Mesenchymal stem cell (in vitro differentiated cells and primary cell): ENCODE measurements at regions not wholly inside any gene's neighbourhood (a gene's known extent, or its start where the extent isn't known, plus 50 kb on each side); places are given as distances from the start of the nearest gene placed in this dataset.

ENCODE experiments used
- DNase-seq: peaks from one replicate; pipeline ENCODE4 v3.0.0-alpha.2; 2013
- H2AFZ ChIP-seq: one replicate; pipeline ENCODE4 v1.6.1; 2013; ENCODE audit warnings: low read depth, mild to moderate bottlenecking, control low read depth, inconsistent platforms, low read length, moderate library complexity
- H2AK5ac ChIP-seq: 2 replicates; pipeline ENCODE4 v1.6.1; 2013; ENCODE audit warnings: low read length, moderate library complexity, mild to moderate bottlenecking, inconsistent platforms; ENCODE audit not compliant: severe bottlenecking
- H2BK120ac ChIP-seq: one replicate; pipeline ENCODE4 v1.6.1; 2013; ENCODE audit warnings: low read depth, mild to moderate bottlenecking, inconsistent platforms, low read length, moderate library complexity
- H2BK12ac ChIP-seq, 2 experiments: one replicate each; pipeline ENCODE4 v1.6.1; 2013; ENCODE audit warnings: inconsistent platforms in 2 of 2, low read length in 2 of 2, mild to moderate bottlenecking in 2 of 2, moderate library complexity in 2 of 2, control low read depth in 1 of 2
- H2BK15ac ChIP-seq: one replicate; pipeline ENCODE4 v1.6.1; 2013; ENCODE audit warnings: mild to moderate bottlenecking, low read depth, inconsistent platforms; ENCODE audit not compliant: poor library complexity, severe bottlenecking
- H2BK5ac ChIP-seq: 2 replicates; pipeline ENCODE4 v1.6.1; 2013; ENCODE audit warnings: low read depth, mild to moderate bottlenecking, low read length, control low read depth, inconsistent platforms; ENCODE audit not compliant: poor library complexity, severe bottlenecking
- H3K14ac ChIP-seq, 2 experiments: one replicate each; pipeline ENCODE4 v1.6.1; 2013; ENCODE audit warnings: inconsistent platforms in 2 of 2, low read length in 2 of 2, control low read depth in 1 of 2, mild to moderate bottlenecking in 1 of 2, moderate library complexity in 1 of 2
- H3K18ac ChIP-seq, 2 experiments: one replicate each; pipeline ENCODE4 v1.6.1; 2013; ENCODE audit warnings: inconsistent platforms in 2 of 2, low read length in 2 of 2, control low read depth in 1 of 2, low read depth in 1 of 2, mild to moderate bottlenecking in 1 of 2
- H3K23ac ChIP-seq, 2 experiments: one replicate each; pipeline ENCODE4 v1.6.1; 2013; ENCODE audit warnings: inconsistent platforms in 2 of 2, low read length in 2 of 2, mild to moderate bottlenecking in 2 of 2, moderate library complexity in 2 of 2, control low read depth in 1 of 2
- H3K27ac ChIP-seq: 2 replicates; pipeline ENCODE4 v1.5.1; 2013; ENCODE audit warnings: mild to moderate bottlenecking, moderate library complexity, low read length, control low read depth, inconsistent platforms; ENCODE audit not compliant: poor library complexity, severe bottlenecking
- H3K27me3 ChIP-seq, 2 experiments: 2 replicates each; pipeline versions ENCODE4 v1.6.1 to v1.7.0; 2013; ENCODE audit warnings: low read length in 2 of 2, mild to moderate bottlenecking in 2 of 2, moderate library complexity in 2 of 2, control low read depth in 1 of 2, inconsistent platforms in 1 of 2; ENCODE audit not compliant: control insufficient read depth in 1 of 2, insufficient read depth in 1 of 2
- H3K36me3 ChIP-seq, 2 experiments: 2 replicates each; pipeline versions ENCODE4 v1.6.1 to v1.7.0; 2013; ENCODE audit warnings: low read length in 2 of 2, control low read depth in 1 of 2, inconsistent platforms in 1 of 2, low read depth in 1 of 2, mild to moderate bottlenecking in 1 of 2; ENCODE audit not compliant: insufficient read depth in 2 of 2, control insufficient read depth in 1 of 2
- H3K4ac ChIP-seq, 2 experiments: one replicate each; pipeline ENCODE4 v1.6.1; 2013; ENCODE audit warnings: inconsistent platforms in 2 of 2, low read length in 2 of 2, mild to moderate bottlenecking in 2 of 2, moderate library complexity in 2 of 2, control low read depth in 1 of 2, low read depth in 1 of 2
- H3K4me1 ChIP-seq: 2 replicates; pipeline ENCODE4 v1.6.1; 2013; ENCODE audit warnings: low read depth, low read length, control low read depth; ENCODE audit not compliant: control insufficient read depth, insufficient read depth
- H3K4me2 ChIP-seq: 2 replicates; pipeline ENCODE4 v1.6.1; 2013; ENCODE audit warnings: low read length, mild to moderate bottlenecking, inconsistent platforms; ENCODE audit not compliant: poor library complexity, severe bottlenecking
- H3K4me3 ChIP-seq, 2 experiments: 2 replicates each; pipeline versions ENCODE4 v1.5.1 to v1.7.0; 2013; ENCODE audit warnings: low read length in 2 of 2, mild to moderate bottlenecking in 2 of 2, control low read depth in 1 of 2, low read depth in 1 of 2; ENCODE audit not compliant: insufficient read depth in 1 of 2
- H3K79me1 ChIP-seq: replicated peaks from 2 replicates; pipeline ENCODE4 v1.6.1; 2013; ENCODE audit warnings: mild to moderate bottlenecking, control low read depth, low read length, inconsistent platforms; ENCODE audit not compliant: poor library complexity, severe bottlenecking
- H3K9ac ChIP-seq: 2 replicates; pipeline ENCODE4 v1.7.0; 2013; ENCODE audit warnings: mild to moderate bottlenecking, low read length, moderate library complexity
- H3K9me3 ChIP-seq: 2 replicates; pipeline ENCODE4 v1.7.0; 2013; ENCODE audit warnings: mild to moderate bottlenecking, low read length; ENCODE audit not compliant: control insufficient read depth
- H4K8ac ChIP-seq: one replicate; pipeline ENCODE4 v1.6.1; 2013; ENCODE audit warnings: inconsistent platforms, mild to moderate bottlenecking, low read length, moderate library complexity
- H4K91ac ChIP-seq: one replicate; pipeline ENCODE4 v1.6.1; 2013; ENCODE audit warnings: mild to moderate bottlenecking, low read length, inconsistent platforms
- WGBS: methylation state at CpG from one replicate; pipeline ENCODE4 v1.1.7; 2013; ENCODE audit warnings: mixed read lengths; 5-methylcytosine and 5-hydroxymethylcytosine counted together

GRCh38 chr10:78651287-78651686 lies 417.5 kb upstream of the ZMIZ1 start:
- Histone ChIP-seq H4K91ac (no peak overlapping the region), H3K27me3 (peaks cover 0 to 3% of the 10 kb centered on the region in 2 experiments), H3K27ac (no peak overlapping the region), H3K9ac (no peak overlapping the region), H3K23ac (no peak overlapping the region), H2BK15ac (no peak overlapping the region), H3K18ac (no peak overlapping the region), H3K79me1 (no peaks in the 10 kb centered on the region), H2BK12ac (no peak overlapping the region), H3K4ac (no peak overlapping the region), H4K8ac (peak overlapping the region; percentile 31), H2BK5ac (no peak overlapping the region), H3K4me1 (peaks cover 9% of the 10 kb centered on the region), H3K14ac (no peak overlapping the region), H2AFZ (no peak overlapping the region), H3K9me3 (no peaks in the 10 kb centered on the region), H2AK5ac (peak overlapping the region; percentile 7), H3K4me2 (no peak overlapping the region), H3K4me3 (no peak overlapping the region), H3K36me3 (no peaks in the 10 kb centered on the region), H2BK120ac (no peak overlapping the region)
- DNase-seq = no peak
- WGBS = 95% methylated on average over 4 of the region's 4 CpGs

- WGBS = 96% methylated on average over 2 of the region's 2 CpGs
- no peak overlapping the region for H3K18ac ChIP-seq
- H2BK12ac ChIP-seq = no peak overlapping the region
Observed at GRCh38 chr10:78653555-78653954, 415.2 kb upstream of the ZMIZ1 start.

GRCh38 chr10:78654047-78654590 lies 414.6 kb upstream of the ZMIZ1 start:
- Histone ChIP-seq H3K4me3 (no peak overlapping the region), H3K4me2 (no peak overlapping the region), H2BK15ac (no peak overlapping the region), H4K8ac (no peak overlapping the region), H3K36me3 (no peaks in the 10 kb centered on the region), H2BK12ac (no peak overlapping the region), H3K9ac (no peak overlapping the region), H3K4me1 (peaks cover 6% of the 10 kb centered on the region), H2AK5ac (no peak overlapping the region), H3K23ac (no peak overlapping the region), H3K79me1 (no peaks in the 10 kb centered on the region), H3K18ac (no peak overlapping the region), H3K4ac (no peak overlapping the region), H2BK5ac (no peak overlapping the region), H3K27ac (no peak overlapping the region), H3K14ac (no peak overlapping the region), H3K27me3 (peaks cover 0 to 3% of the 10 kb centered on the region in 2 experiments), H2AFZ (no peak overlapping the region), H3K9me3 (no peaks in the 10 kb centered on the region), H4K91ac (no peak overlapping the region), H2BK120ac (no peak overlapping the region)
- DNase-seq = no peak
- 70% methylated on average over 3 of the region's 3 CpGs for WGBS

More at GRCh38 chr10:78653555-78653954, 415.2 kb upstream of the ZMIZ1 start:
- Histone ChIP-seq H2AFZ (no peak overlapping the region), H4K91ac (no peak overlapping the region), H3K23ac (no peak overlapping the region), H4K8ac (no peak overlapping the region), H3K4me3 (no peak overlapping the region), H3K4me1 (peaks cover 6% of the 10 kb centered on the region), H3K4me2 (no peak overlapping the region), H3K27me3 (peaks cover 0 to 3% of the 10 kb centered on the region in 2 experiments), H3K14ac (no peak overlapping the region), H2AK5ac (no peak overlapping the region), H2BK5ac (no peak overlapping the region), H3K9ac (no peak overlapping the region), H3K4ac (no peak overlapping the region), H2BK15ac (no peak overlapping the region), H3K79me1 (no peaks in the 10 kb centered on the region), H2BK120ac (no peak overlapping the region), H3K36me3 (no peaks in the 10 kb centered on the region), H3K27ac (no peak overlapping the region), H3K9me3 (no peaks in the 10 kb centered on the region)
- no peak for DNase-seq

GRCh38 chr10:78655979-78656378 lies 412.8 kb upstream of the ZMIZ1 start:
- Histone ChIP-seq H3K27me3 (peaks cover 0 to 3% of the 10 kb centered on the region in 2 experiments), H3K23ac (no peak overlapping the region), H3K4me3 (no peak overlapping the region), H2BK120ac (no peak overlapping the region), H2AFZ (no peak overlapping the region), H2BK15ac (peak overlapping the region; percentile 8), H3K27ac (no peak overlapping the region), H2AK5ac (no peak overlapping the region), H3K4me1 (peaks cover 3% of the 10 kb centered on the region), H3K4ac (no peak overlapping the region), H2BK12ac (no peak overlapping the region), H3K4me2 (no peak overlapping the region), H4K91ac (no peak overlapping the region), H3K14ac (no peak overlapping the region), H4K8ac (no peak overlapping the region), H2BK5ac (no peak overlapping the region), H3K18ac (no peak overlapping the region), H3K9me3 (no peaks in the 10 kb centered on the region), H3K36me3 (no peaks in the 10 kb centered on the region), H3K9ac (no peak overlapping the region), H3K79me1 (no peaks in the 10 kb centered on the region)
- WGBS = 93% methylated on average over 5 of the region's 5 CpGs
- DNase-seq = no peak
